HepG2 (cell line): ENCODE measurements at regions not wholly inside any gene's neighbourhood (a gene's known extent, or its start where the extent isn't known, plus 50 kb on each side); places are given as distances from the start of the nearest gene placed in this dataset.

ENCODE experiments used
- AGO2 ChIP-seq: fragments of 200-400 bp; formaldehyde crosslinking; optimal IDR thresholded peaks from 2 replicates; pipeline ENCODE3; 2017; ENCODE audit warnings: mild to moderate bottlenecking, low read depth, low read length, moderate library complexity
- AKNA ChIP-seq: sonication (generic); formaldehyde crosslinking; IDR thresholded peaks from 2 replicates; pipeline ENCODE4 v1.4.0; 2020; ENCODE audit warnings: missing genetic modification reagents, borderline replicate concordance
- ATF1 ChIP-seq: IDR thresholded peaks from 2 replicates; pipeline ENCODE4 v1.6.1; 2016; ENCODE audit warnings: mild to moderate bottlenecking, control low read depth
- KLF9 ChIP-seq: IDR thresholded peaks from 2 replicates; pipeline ENCODE4 v1.6.1; 2016; ENCODE audit warnings: low read depth
- TFE3 ChIP-seq: IDR thresholded peaks from 2 replicates; pipeline ENCODE4 v1.6.1; 2016
- ZBTB33 ChIP-seq: sonication (generic); formaldehyde crosslinking; IDR thresholded peaks from 2 replicates; pipeline ENCODE4 v1.4.0; 2020; ENCODE audit warnings: missing genetic modification reagents
- ZNF3 ChIP-seq: IDR thresholded peaks from 2 replicates; pipeline ENCODE4 v1.7.0; 2017; ENCODE audit warnings: inconsistent platforms
- ZNF777 ChIP-seq: sonication (generic); formaldehyde crosslinking; IDR thresholded peaks from 2 replicates; pipeline ENCODE4 v1.4.0; 2020; ENCODE audit warnings: missing genetic modification reagents

GRCh38 chr4:123640271-123640670 is 243.7 kb downstream of the SPRY1 start (continued):
- no peak for TF ChIP-seq AKNA (CRISPR knock-in tag)
- no peak for TF ChIP-seq AGO2
- TF ChIP-seq ATF1 (CRISPR knock-in tag), result no peak
- TF ChIP-seq ZBTB33 (CRISPR knock-in tag), result no peak
- TF ChIP-seq ZNF3 (CRISPR knock-in tag), result no peak
- no peak for TF ChIP-seq ZNF777 (CRISPR knock-in tag)
- TF ChIP-seq KLF9 (CRISPR knock-in tag), result no peak
- no peak for TF ChIP-seq TFE3
- TF ChIP-seq, all 625 proteins: peak for 0
